Lung (tissue), 11 donors: ENCODE measurements at regions not wholly inside any gene's neighbourhood (a gene's known extent, or its start where the extent isn't known, plus 50 kb on each side); places are given as distances from the start of the nearest gene placed in this dataset.

Experiments
- ATAC-seq: fragments of 200-7000 bp; cut with Tn5 transposase; one replicate; pipeline ENCODE4 v1.9.1; 2020; ENCODE audit warnings: moderate number of reproducible peaks; ENCODE audit not compliant: insufficient read depth, low FRiP score
- DNase-seq, 3 donors: peaks; one replicate each; pipeline ENCODE4 v3.0.0-alpha.2; 2013 to 2017
- H3K27ac ChIP-seq, 2 donors: one replicate each; pipeline ENCODE4 v1.5.1; 2013; ENCODE audit warnings: mild to moderate bottlenecking in 2 of 2, moderate library complexity in 2 of 2, control low read depth in 1 of 2, inconsistent platforms in 1 of 2, low read depth in 1 of 2, low read length in 1 of 2
- H3K27me3 ChIP-seq, 3 donors: one replicate each; pipeline ENCODE4 v1.5.1; 2013; ENCODE audit warnings: low read length in 2 of 3; ENCODE audit not compliant: control insufficient read depth in 3 of 3, insufficient read depth in 3 of 3
- H3K36me3 ChIP-seq, 4 donors: one replicate each; pipeline ENCODE4 v1.5.1; 2013; ENCODE audit warnings: low read length in 4 of 4, mild to moderate bottlenecking in 1 of 4, moderate library complexity in 1 of 4; ENCODE audit not compliant: control insufficient read depth in 4 of 4, insufficient read depth in 4 of 4
- H3K4me1 ChIP-seq, 5 donors: one replicate each; pipeline ENCODE4 v1.5.1; 2013; ENCODE audit warnings: low read length in 5 of 5, mild to moderate bottlenecking in 2 of 5, moderate library complexity in 1 of 5; ENCODE audit not compliant: control insufficient read depth in 5 of 5, insufficient read depth in 5 of 5
- H3K4me3 ChIP-seq: one replicate; pipeline ENCODE4 v1.5.1; 2013; ENCODE audit warnings: mild to moderate bottlenecking, control low read depth, moderate library complexity
- H3K9ac ChIP-seq, 2 donors: one replicate each; pipeline ENCODE4 v1.5.1; 2013; ENCODE audit warnings: low read length in 2 of 2, control low read depth in 1 of 2; ENCODE audit not compliant: insufficient read depth in 1 of 2
- H3K9me3 ChIP-seq, 4 donors: one replicate each; pipeline ENCODE4 v1.5.1; 2013; ENCODE audit warnings: low read length in 3 of 4, mild to moderate bottlenecking in 1 of 4, moderate library complexity in 1 of 4; ENCODE audit not compliant: control insufficient read depth in 4 of 4, insufficient read depth in 3 of 4
- WGBS, 2 donors: extraction: QIAGEN DNeasy Blood & Tissue Kit; methylation state at CpG; one replicate each; pipeline ENCODE4 v1.1.7; 2013; 5-methylcytosine and 5-hydroxymethylcytosine counted together
- TF ChIP-seq, protein P1 (sequence below): IDR thresholded peaks from 2 replicates; pipeline ENCODE4 v1.5.1; 2012; ENCODE audit warnings: mild to moderate bottlenecking; ENCODE audit errors: control extremely low read depth, extremely low read depth
- donor health status: control.
- donor health status: control.
- donor health status: Bipolar disorder and iron deficiency.
- donor health status: healthy.
- donor health status: DM: yes; HTN: yes; CAD: no.

DNA sequence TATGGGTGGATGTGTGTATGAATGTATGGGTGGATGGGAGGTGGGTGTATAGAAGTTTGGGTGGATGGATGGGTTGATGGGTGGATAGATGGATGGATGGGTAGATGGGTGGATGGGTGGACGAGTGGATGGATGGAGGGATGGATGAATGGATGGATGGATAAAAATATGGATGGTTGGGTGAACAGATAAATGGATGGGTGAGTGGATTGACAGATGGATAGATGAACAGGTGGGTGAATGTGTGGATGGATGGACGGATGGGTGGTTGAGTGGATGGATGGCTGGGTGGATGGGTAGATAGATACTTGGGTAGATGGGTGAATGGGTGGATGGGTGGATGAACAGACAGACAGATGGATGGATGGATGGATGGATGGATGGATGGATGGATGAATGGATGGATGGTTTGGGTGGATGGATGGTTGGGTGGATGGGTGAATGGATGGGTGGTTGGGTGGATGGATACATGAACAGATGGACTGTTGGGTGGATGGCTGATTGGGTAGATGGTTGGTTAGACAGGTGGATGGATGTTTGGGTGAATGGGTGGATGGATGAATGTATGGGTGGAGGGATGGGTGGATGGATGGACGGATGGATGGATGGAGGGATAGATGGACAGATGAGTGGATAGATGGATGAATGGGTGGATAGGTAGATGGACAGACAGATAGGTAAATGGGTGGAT lies 166.8 kb downstream of the IRX2 start:
- ATAC-seq (no peak), DNase-seq (no peak)
- no peak overlapping the region for H3K27ac ChIP-seq
- TF ChIP-seq, protein P1, sequence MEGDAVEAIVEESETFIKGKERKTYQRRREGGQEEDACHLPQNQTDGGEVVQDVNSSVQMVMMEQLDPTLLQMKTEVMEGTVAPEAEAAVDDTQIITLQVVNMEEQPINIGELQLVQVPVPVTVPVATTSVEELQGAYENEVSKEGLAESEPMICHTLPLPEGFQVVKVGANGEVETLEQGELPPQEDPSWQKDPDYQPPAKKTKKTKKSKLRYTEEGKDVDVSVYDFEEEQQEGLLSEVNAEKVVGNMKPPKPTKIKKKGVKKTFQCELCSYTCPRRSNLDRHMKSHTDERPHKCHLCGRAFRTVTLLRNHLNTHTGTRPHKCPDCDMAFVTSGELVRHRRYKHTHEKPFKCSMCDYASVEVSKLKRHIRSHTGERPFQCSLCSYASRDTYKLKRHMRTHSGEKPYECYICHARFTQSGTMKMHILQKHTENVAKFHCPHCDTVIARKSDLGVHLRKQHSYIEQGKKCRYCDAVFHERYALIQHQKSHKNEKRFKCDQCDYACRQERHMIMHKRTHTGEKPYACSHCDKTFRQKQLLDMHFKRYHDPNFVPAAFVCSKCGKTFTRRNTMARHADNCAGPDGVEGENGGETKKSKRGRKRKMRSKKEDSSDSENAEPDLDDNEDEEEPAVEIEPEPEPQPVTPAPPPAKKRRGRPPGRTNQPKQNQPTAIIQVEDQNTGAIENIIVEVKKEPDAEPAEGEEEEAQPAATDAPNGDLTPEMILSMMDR: no peak
- no peaks in the 10 kb centered on the region for H3K36me3 ChIP-seq
- peaks cover 0 to 3% (median 0%) of the 10 kb centered on the region in 3 donors for H3K27me3 ChIP-seq
- 72 to 79% methylated on average over 3 of the region's 3 CpGs for WGBS, 2 donors
- H3K9me3 ChIP-seq: peaks cover 0 to 6% (median 0%) of the 10 kb centered on the region in 4 donors
- no peak overlapping the region for H3K4me3 ChIP-seq
- H3K9ac ChIP-seq: no peak overlapping the region
- H3K4me1 ChIP-seq: peaks cover 0 to 3% (median 0%) of the 10 kb centered on the region in 5 donors

DNA sequence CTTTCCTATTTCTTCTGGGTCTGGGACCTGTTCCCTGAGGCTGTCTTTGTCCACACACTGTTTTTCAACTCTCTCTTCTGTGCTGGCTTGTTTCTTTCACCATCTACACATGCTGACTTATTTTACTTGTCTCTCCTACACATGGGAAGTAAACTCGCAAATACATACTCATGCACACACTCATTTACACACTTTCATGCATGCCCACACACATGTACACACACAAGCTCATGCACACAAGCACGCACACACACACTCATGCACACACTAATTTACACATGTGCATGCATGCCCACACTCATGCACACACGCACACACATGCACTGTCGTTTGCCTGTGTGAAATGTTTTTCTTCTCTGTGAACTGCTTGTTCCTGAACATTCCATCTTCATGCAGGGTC lies 169.0 kb downstream of the IRX2 start:
- TF ChIP-seq, protein P1: no peak
- ATAC-seq (no peak), DNase-seq (no peak)
- Histone ChIP-seq H3K4me3 (no peak overlapping the region), H3K27me3 (peaks cover 0 to 6% (median 0%) of the 10 kb centered on the region in 3 donors), H3K9ac (no peak overlapping the region), H3K36me3 (no peaks in the 10 kb centered on the region), H3K9me3 (peaks cover 0 to 6% (median 0%) of the 10 kb centered on the region in 4 donors), H3K27ac (no peak overlapping the region), H3K4me1 (peaks cover 0 to 3% (median 0%) of the 10 kb centered on the region in 5 donors)
- WGBS, 2 donors: 85 to 92% methylated on average over 4 of the region's 4 CpGs

DNA sequence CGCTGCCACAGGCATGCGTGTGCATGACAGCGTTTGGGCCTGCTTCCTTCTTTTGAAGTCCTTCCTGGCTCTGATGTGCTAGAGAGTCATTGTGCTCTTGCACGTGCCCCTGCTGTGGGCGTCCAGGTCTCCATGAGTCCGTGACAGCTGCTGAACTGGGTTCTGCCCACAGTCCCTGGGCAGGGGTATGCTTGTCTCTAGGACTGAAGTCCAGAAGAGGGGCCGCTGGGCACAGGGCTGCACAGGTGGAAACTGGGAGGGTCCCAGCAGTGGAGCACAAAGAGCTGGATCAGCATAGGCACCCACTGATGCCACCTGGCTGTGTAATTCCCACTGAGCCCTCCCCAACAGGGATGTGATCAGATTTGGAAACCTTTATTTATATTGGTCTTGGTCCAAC lies 169.4 kb downstream of the IRX2 start:
- ATAC-seq: no peak
- H3K4me1 ChIP-seq: peaks cover 0 to 3% (median 0%) of the 10 kb centered on the region in 5 donors
- peaks cover 0 to 6% (median 0%) of the 10 kb centered on the region in 3 donors for H3K27me3 ChIP-seq
- TF ChIP-seq, protein P1: no peak
- H3K9ac ChIP-seq: no peak overlapping the region
- H3K36me3 ChIP-seq: no peaks in the 10 kb centered on the region
- 80 to 91% methylated on average over 7 of the region's 7 CpGs for WGBS, 2 donors
- DNase-seq: no peak
- peaks cover 0 to 5% (median 0%) of the 10 kb centered on the region in 4 donors for H3K9me3 ChIP-seq
- no peak overlapping the region for H3K4me3 ChIP-seq
- no peak overlapping the region for H3K27ac ChIP-seq
